ENCODE measurements at regions not wholly inside any gene's neighbourhood (a gene's known extent, or its start where the extent isn't known, plus 50 kb on each side); places are given as distances from the start of the nearest gene placed in this dataset.

- no peaks in the 10 kb centered on the region for H3K79me2 ChIP-seq (ENCODE audit: control insufficient read depth in 1 of 2, insufficient read depth in 2 of 2, low read length in 2 of 2)
- H2BK120ac ChIP-seq (replicated peaks; ENCODE audit: low read depth, low read length), result no peak overlapping the region
- no peak overlapping the region for H4K91ac ChIP-seq (replicated peaks; ENCODE audit: insufficient read length, low read length)
- no peak overlapping the region for H3K18ac ChIP-seq (ENCODE audit: extremely low read depth, low read length)
- no peak overlapping the region for H2BK12ac ChIP-seq (ENCODE audit: low read depth, low read length)
- H3K4me2 ChIP-seq (ENCODE audit: insufficient read depth in 1 of 2, low read depth in 2 of 2, low read length in 2 of 2), result no peak overlapping the region
- H3K9ac ChIP-seq (replicated peaks in 1 of 4; ENCODE audit: extremely low read depth in 1 of 4, low read depth in 3 of 4, low read length in 3 of 4), result no peak overlapping the region
- H3K4me3 ChIP-seq (ENCODE audit: extremely low read depth in 1 of 4, insufficient read depth in 2 of 4, low read depth in 3 of 4, low read length in 4 of 4), result no peak overlapping the region
- POLR2A ChIA-PET (ENCODE audit: partially characterized antibody), result no interaction called here
- H2AFZ ChIP-seq (ENCODE audit: low read length), result no peak overlapping the region
- H3K27ac ChIP-seq (ENCODE audit: low read depth, low read length), result no peak overlapping the region
- H3K14ac ChIP-seq (ENCODE audit: insufficient read length), result no peak overlapping the region
- no peaks in the 10 kb centered on the region for H3K36me3 ChIP-seq (ENCODE audit: control insufficient read depth in 2 of 4, insufficient read depth in 4 of 4, low read length in 3 of 4)
- no peak overlapping the region for H2BK20ac ChIP-seq (ENCODE audit: low read length)
- H3K27me3 ChIP-seq (replicated peaks in 1 of 4; ENCODE audit: control insufficient read depth in 3 of 4, extremely low read depth in 1 of 4, insufficient read depth in 3 of 4, low read length in 3 of 4), result no peaks in the 10 kb centered on the region
- DNase-seq (ENCODE audit: low read depth in 1 of 2, low spot score in 2 of 2), result no peak
- WGBS, 2 experiments (ENCODE audit: extremely low coverage in 1 of 2, insufficient coverage in 1 of 2, insufficient read length in 1 of 2, insufficient replicate concordance in 2 of 2, low coverage in 1 of 2, low lambda C conversion rate in 2 of 2, missing lambda C conversion rate in 1 of 2), result 85% methylated on average over 2 of the region's 2 CpGs; no CpG with 5 or more reads in 1 of the 2 experiments
- H3K56ac ChIP-seq (replicated peaks; ENCODE audit: insufficient read length, low read depth, low read length), result no peak overlapping the region
- H3K9me3 ChIP-seq (ENCODE audit: insufficient read depth in 2 of 2, low read depth in 1 of 2, low read length in 1 of 2), result no peaks in the 10 kb centered on the region
- no peaks in the 10 kb centered on the region for H4K20me1 ChIP-seq (replicated peaks in 1 of 2; ENCODE audit: control insufficient read depth in 1 of 2, insufficient read depth in 2 of 2, low read length in 2 of 2)
- FAIRE-seq, result no peak
- H3K79me1 ChIP-seq (ENCODE audit: low read depth, low read length), result no peaks in the 10 kb centered on the region
- H2AK5ac ChIP-seq (ENCODE audit: low read depth, low read length), result no peak overlapping the region
- H2BK5ac ChIP-seq (ENCODE audit: low read depth, low read length), result no peak overlapping the region
- H4K5ac ChIP-seq (ENCODE audit: insufficient read length, low read depth, low read length), result no peak overlapping the region
- H4K8ac ChIP-seq (ENCODE audit: extremely low read depth, insufficient read depth, low read length), result no peak overlapping the region
- peaks cover 0 to 5% (median under 1%) of the 10 kb centered on the region in 4 experiments; a peak in 1 of 7 replicates for H3K4me1 ChIP-seq (replicated peaks in 1 of 4; ENCODE audit: control insufficient read depth in 3 of 4, insufficient read depth in 4 of 4, low read length in 3 of 4)
- H3K4ac ChIP-seq (replicated peaks; ENCODE audit: insufficient read length, low read depth, low read length), result no peak overlapping the region
- H3K23me2 ChIP-seq (ENCODE audit: low read depth, low read length), result no peaks in the 10 kb centered on the region
- no peak overlapping the region for H2BK15ac ChIP-seq (ENCODE audit: low read length)
- no peak overlapping the region for H3K23ac ChIP-seq (ENCODE audit: insufficient read length)
- CTCF ChIA-PET (ENCODE audit: partially characterized antibody), result interaction anchor here (1.8 to 1.9 kb wide), 2 partner anchors 15 to 16 kb away, joined by 7 to 14 read pairs; no protein-coding TSS in a partner anchor
- no peak for TF ChIP-seq RNF2 (IDR thresholded peaks at IDR 0.05; ENCODE audit: borderline replicate concordance, low read depth, low read length, missing control alignments, poor library complexity, severe bottlenecking)
- no peak for TF ChIP-seq SP1 (IDR thresholded peaks at IDR 0.05; ENCODE audit: low read depth, low read length)
- TF ChIP-seq BACH1 (IDR thresholded peaks at IDR 0.05; ENCODE audit: low read length), result no peak
- TF ChIP-seq POLR2A (IDR thresholded peaks at IDR 0.05; ENCODE audit: control extremely low read depth in 1 of 2, low read depth in 2 of 2, low read length in 2 of 2), result no peak
- no peak for TF ChIP-seq TCF12 (IDR thresholded peaks at IDR 0.05; ENCODE audit: low read depth, low read length)
- TF ChIP-seq SIRT6 (IDR thresholded peaks at IDR 0.05; ENCODE audit: low read length), result no peak
- TF ChIP-seq CTBP2 (IDR thresholded peaks at IDR 0.05; ENCODE audit: borderline replicate concordance, insufficient read depth, insufficient read length, low read length), result no peak
- no peak for TF ChIP-seq GTF2F1 (IDR thresholded peaks at IDR 0.05; ENCODE audit: borderline replicate concordance, low read depth, low read length)
- no peak for TF ChIP-seq RBBP5 (IDR thresholded peaks at IDR 0.05; ENCODE audit: borderline replicate concordance, low read depth, low read length)
- TF ChIP-seq TAF1 (IDR thresholded peaks at IDR 0.05; ENCODE audit: low read depth, low read length), result no peak
- TF ChIP-seq YY1 (IDR thresholded peaks at IDR 0.05; ENCODE audit: low read depth, low read length), result no peak
- no peak for TF ChIP-seq SP2 (IDR thresholded peaks at IDR 0.05; ENCODE audit: low read length)
- TF ChIP-seq POLR2AphosphoS5 (IDR thresholded peaks at IDR 0.05; ENCODE audit: low read depth, low read length), result no peak
- TF ChIP-seq EGR1 (IDR thresholded peaks at IDR 0.05; ENCODE audit: borderline replicate concordance, low read depth, low read length), result no peak
- TF ChIP-seq, protein P1, sequence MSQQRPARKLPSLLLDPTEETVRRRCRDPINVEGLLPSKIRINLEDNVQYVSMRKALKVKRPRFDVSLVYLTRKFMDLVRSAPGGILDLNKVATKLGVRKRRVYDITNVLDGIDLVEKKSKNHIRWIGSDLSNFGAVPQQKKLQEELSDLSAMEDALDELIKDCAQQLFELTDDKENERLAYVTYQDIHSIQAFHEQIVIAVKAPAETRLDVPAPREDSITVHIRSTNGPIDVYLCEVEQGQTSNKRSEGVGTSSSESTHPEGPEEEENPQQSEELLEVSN (IDR thresholded peaks at IDR 0.05), result no peak
Measured at GRCh38 chr10:28365840-28366239, 63.0 kb upstream of the MPP7 start.

Data from H1 (cell line).